GM19025 (cell line): ENCODE measurements at regions not wholly inside any gene's neighbourhood (a gene's known extent, or its start where the extent isn't known, plus 50 kb on each side); places are given as distances from the start of the nearest gene placed in this dataset.
"Not testable (repeated sequence)": the region's sequence is repeated elsewhere in the genome, so short reads cannot be mapped to it uniquely, and the experiment has no call there.

Source experiments
- ATAC-seq: cut with Tn5 transposase; IDR thresholded peaks from one replicate; pipeline ENCODE4 v1.9.1; 2021; ENCODE audit warnings: mild to moderate bottlenecking, low read depth, moderate library complexity; ENCODE audit not compliant: unreplicated experiment

GRCh38 chr18:64765908-64766307, 617.0 kb upstream of the LINC00305 start:
- no peak for ATAC-seq

DNA sequence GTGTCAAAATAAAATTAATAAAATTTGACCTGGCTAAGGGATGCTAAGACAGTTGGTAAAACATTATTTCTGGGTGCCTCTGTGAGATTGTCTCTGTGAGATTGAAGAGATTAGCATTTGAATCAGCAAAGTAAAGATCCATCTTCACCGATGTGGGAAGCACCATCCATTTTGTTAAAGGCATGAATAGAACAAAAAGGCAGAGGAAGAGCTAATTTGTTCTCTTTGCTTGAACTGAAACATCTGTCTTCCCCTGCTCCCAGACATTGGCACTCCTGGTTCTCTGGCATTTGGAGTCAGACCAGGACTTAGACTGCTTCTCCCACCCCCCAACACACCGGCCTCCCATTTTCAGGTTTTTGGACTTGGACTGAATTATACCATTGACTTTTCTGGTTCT, 603.8 kb upstream of the LINC00305 start:
- ATAC-seq = no peak

DNA sequence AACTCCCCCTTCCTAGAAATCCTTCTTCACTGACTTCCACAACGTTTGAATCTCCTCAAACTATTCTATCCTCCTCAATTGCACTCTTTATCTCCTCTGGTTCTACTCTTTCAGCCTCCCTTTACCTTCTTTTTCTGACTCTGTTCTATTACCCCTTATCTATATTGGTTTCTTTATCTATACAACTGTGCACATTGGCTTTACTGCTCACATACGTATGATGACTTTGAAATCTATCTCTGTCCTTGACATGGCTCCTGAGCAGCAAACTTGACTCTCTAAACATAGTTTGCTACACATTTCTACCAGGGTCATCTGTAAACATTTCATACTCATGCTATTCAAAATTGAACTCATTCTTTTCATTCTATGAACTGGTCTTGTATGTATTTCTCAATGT, 601.0 kb upstream of the LINC00305 start:
- ATAC-seq = no peak

GRCh38 chr18:64747803-64748202, 598.9 kb upstream of the LINC00305 start:
- no peak for ATAC-seq

DNA sequence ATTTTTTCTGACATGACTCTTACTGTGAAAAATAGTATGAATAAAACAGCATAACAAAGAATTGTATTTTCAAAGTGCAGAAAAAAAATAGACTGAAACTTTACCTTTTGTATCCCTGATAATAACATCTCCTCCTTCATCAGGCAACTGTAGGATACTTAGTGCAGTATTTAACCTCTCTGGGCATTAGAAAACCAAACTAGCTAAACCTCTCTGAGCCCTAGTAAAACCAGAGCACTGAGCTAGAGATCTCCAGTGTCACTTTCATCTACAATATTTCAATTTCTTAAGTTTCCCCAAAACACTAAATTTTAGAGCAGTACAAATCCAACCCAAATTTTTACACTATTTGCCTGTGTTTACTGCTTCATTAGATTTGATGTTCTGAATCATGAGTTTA, 594.0 kb upstream of the LINC00305 start:
- no peak for ATAC-seq

- no peak for ATAC-seq
These were observed 585.2 kb upstream of the LINC00305 start for GRCh38 chr18:64734063-64734462.

DNA sequence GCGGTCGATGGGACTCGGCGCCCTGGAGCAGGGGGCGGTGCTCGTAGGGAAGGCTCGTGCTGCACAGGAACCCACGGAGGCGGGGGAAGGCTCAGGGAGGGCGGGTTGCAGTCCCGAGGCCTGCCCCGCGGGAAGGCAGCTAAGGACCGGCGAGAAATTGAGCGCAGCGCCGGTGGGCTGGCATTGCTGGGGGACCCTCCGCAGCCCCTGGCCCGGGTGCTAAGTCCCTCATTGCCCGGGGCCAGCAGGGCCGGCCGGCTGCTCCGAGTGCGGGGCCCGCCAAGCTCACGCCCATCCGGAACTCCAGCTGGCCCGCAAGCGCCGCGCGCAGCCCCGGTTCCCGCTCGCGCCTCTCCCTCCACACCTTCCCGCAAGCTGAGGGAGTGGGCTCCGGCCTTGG, 576.8 kb upstream of the LINC00305 start:
- not testable (repeated sequence) for ATAC-seq

DNA sequence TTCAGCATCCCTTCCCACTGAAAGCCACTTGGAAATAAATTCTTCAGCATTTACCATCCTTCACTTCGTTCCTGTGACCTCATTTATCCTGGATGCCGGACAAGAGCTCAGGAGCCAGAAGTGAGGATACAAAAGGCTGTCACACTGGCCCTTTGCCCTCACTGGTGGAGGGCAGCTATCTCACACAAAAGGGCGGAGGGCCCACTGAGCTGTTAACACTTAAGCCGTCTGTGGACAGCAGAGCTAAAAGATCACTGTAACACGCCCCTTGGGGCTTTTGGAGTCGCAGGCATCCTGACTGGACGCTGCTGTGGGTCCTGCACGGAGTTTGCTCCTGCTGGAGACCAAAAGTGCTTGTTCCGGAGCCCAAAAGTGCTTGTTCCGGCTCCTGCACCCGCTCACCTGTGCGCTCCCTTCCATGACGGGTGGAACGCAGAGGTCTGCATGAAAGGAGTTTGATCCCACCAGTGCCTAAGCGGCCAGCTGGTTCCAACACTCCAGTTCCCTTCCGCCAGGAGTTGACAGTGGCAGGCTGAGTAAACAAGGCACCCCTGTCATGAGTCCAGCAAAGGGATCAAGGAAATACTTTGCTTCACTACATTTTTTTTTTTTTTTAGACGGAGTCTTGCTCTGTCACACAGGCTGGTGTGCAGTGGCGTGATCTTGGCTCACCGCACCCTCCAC, 572.0 kb upstream of the LINC00305 start:
- no peak for ATAC-seq

- no peak for ATAC-seq
These were observed 569.9 kb upstream of the LINC00305 start for GRCh38 chr18:64718808-64719207.

DNA sequence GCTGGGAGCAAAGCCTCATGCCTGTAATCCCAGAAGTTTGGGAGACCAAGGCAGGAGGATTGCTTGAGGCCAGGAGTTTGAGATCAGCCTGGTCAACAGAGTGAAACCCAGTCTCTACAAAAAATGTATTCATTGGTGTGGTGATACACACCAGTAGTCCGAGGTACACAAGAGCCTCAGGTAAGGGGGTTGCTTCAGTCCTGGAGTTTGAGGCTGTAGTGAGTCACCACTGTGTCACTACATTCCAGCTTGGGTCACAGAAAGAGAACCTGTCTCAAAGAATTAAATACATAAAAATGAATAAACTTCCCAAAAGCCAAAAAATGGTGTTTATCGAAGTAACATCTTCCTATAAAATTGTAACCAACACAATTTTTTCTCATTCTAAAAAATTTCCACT, 568.1 kb upstream of the LINC00305 start:
- no peak for ATAC-seq

DNA sequence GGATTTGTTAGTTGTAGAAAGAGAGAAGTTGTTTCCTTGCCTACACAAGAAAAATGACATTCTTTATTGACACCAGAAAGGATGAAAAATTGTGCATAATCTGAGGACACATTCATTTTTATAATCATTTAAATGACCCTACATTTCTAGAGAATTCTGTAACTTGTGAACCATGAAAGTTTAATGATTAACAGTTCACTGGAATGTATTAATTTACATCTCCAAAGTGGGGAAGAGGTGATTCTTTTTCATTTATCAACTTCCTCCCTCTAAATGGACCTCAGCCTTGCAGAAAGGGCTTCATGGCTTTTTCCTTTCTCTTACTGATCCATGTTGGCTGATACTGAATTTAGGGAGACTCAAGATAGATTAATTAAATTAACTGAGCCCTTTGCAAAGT, 565.2 kb upstream of the LINC00305 start:
- no peak for ATAC-seq

GRCh38 chr18:64713284-64713683, 564.4 kb upstream of the LINC00305 start:
- peak; percentile 63 for ATAC-seq

- ATAC-seq = no peak
These were observed 563.1 kb upstream of the LINC00305 start for GRCh38 chr18:64712035-64712434.

- no peak for ATAC-seq
These were observed 561.4 kb upstream of the LINC00305 start for GRCh38 chr18:64710105-64710861.

DNA sequence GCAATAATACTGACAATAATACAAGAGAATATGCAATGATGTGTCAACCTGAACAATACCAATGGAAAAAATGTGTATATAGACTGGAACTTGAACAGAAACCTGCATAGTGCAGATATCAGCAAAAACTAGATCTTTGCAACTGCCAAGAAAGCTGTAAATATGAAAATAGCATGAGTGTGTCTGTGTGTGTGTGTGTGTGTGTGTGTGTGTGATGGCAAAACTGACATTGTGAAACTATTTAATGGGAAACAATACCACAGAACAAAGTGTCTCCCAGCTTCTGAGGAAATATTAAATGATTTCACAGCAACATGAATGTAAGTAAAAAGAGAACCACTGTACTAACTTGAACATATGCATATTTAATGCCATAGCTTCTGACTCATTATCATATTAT, 558.2 kb upstream of the LINC00305 start:
- ATAC-seq = no peak

- no peak for ATAC-seq
These were observed 550.2 kb upstream of the LINC00305 start for GRCh38 chr18:64699081-64699480.

GRCh38 chr18:64695851-64696553, 547.1 kb upstream of the LINC00305 start:
- no peak for ATAC-seq

- ATAC-seq = no peak
These were observed 544.9 kb upstream of the LINC00305 start for GRCh38 chr18:64693766-64694165.

- no peak for ATAC-seq
These were observed 543.9 kb upstream of the LINC00305 start for GRCh38 chr18:64692826-64693225.

GRCh38 chr18:64679121-64679520, 530.2 kb upstream of the LINC00305 start:
- no peak for ATAC-seq

DNA sequence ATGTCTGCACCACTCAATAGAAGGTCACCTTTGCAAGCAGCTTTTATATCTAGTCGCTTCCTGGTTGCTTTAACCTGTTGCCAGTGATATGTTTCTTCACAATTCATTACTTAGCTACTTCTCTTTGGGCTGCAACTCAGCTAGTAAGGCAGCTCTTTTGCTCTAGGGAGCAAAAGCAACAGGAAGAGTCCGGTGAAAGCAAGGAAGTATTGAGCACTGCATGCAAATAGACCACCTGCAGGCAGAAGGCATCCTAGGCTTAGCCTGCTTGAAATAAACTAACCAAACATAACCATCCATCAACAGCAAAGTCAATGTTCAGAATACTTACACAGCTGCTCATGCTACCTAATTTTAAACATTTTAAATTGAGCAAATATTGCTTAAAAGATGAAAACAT, 529.2 kb upstream of the LINC00305 start:
- no peak for ATAC-seq

DNA sequence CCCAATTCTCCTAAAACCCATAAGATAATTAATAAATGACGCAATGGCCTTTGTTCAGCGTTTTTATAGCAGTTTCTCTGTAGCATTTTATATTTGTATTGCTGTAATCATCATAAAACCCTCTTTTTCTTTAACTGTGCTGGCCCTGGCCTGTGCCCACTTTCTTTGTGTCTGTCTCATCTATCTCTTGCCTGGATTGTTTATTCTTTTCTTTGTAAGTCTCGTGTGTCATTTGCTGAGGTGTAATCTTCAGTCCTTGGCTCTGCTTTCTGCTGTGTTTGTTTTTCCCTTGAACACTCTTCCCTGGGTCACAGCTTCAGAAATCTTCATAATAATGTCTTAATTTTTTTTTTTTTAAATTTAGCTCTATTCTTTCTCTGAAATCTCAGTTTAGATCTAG, 525.8 kb upstream of the LINC00305 start:
- ATAC-seq = no peak
